Lower lobe of right lung (tissue), 2 donors: ENCODE measurements at regions not wholly inside any gene's neighbourhood (a gene's known extent, or its start where the extent isn't known, plus 50 kb on each side); places are given as distances from the start of the nearest gene placed in this dataset.

Source experiments
- ATAC-seq, 2 donors: fragments of 200-7000 bp; cut with Tn5 transposase; one replicate each; pipeline ENCODE4 v1.9.1; 2020 to 2022; ENCODE audit warnings: mild to moderate bottlenecking in 2 of 2, moderate library complexity in 2 of 2
- DNase-seq: peaks from one replicate; pipeline ENCODE4 v3.0.0-alpha.2; 2020
- H3K27ac ChIP-seq: fragments of 200-600 bp; one replicate; pipeline ENCODE4 v1.8.0; 2022
- H3K27me3 ChIP-seq: fragments of 200-600 bp; one replicate; pipeline ENCODE4 v1.8.0; 2022; ENCODE audit warnings: low read depth
- H3K36me3 ChIP-seq: fragments of 200-600 bp; one replicate; pipeline ENCODE4 v1.8.0; 2022; ENCODE audit warnings: mild to moderate bottlenecking
- H3K4me1 ChIP-seq: fragments of 200-600 bp; one replicate; pipeline ENCODE4 v1.8.0; 2022
- H3K4me3 ChIP-seq: fragments of 200-600 bp; one replicate; pipeline ENCODE4 v1.8.0; 2022; ENCODE audit warnings: mild to moderate bottlenecking
- H3K9me3 ChIP-seq: fragments of 200-600 bp; one replicate; pipeline ENCODE4 v1.8.0; 2022
- CTCF ChIP-seq: fragments of 200-600 bp; IDR thresholded peaks from one replicate; pipeline ENCODE4 v1.8.0; 2022; ENCODE audit warnings: antibody characterized with exemption, mild to moderate bottlenecking
- intact Hi-C: fragments of 100-400 bp; cut with DNase I; formaldehyde crosslinking; loops from one replicate; pipeline ENCODE4 v1.11.0; 2022
- donor health status: DM: no; HTN: yes; CAD: no; lungs with severe emphysema.

GRCh38 chr3:43218156-43218555 lies 68.2 kb upstream of the SNRK start:
- H3K27ac ChIP-seq = no peak overlapping the region
- no peaks in the 10 kb centered on the region for H3K9me3 ChIP-seq
- H3K36me3 ChIP-seq = no peaks in the 10 kb centered on the region
- H3K27me3 ChIP-seq = no peaks in the 10 kb centered on the region
- DNase-seq (no peak), ATAC-seq (no peak)
- TF ChIP-seq CTCF = no peak
- no peak overlapping the region for H3K4me3 ChIP-seq
- intact Hi-C loops = no loop called here
- H3K4me1 ChIP-seq = no peaks in the 10 kb centered on the region

GRCh38 chr3:43217633-43218032 lies 68.7 kb upstream of the SNRK start:
- TF ChIP-seq CTCF = no peak
- intact Hi-C loops = no loop called here
- DNase-seq = no peak
- Histone ChIP-seq H3K4me3 (no peak overlapping the region), H3K9me3 (no peaks in the 10 kb centered on the region), H3K27me3 (no peaks in the 10 kb centered on the region), H3K27ac (no peak overlapping the region), H3K4me1 (no peaks in the 10 kb centered on the region), H3K36me3 (no peaks in the 10 kb centered on the region)
- no peak for ATAC-seq

- H3K4me3 ChIP-seq = no peak overlapping the region
- no peak for ATAC-seq
- H3K27ac ChIP-seq = no peak overlapping the region
- no peaks in the 10 kb centered on the region for H3K9me3 ChIP-seq
- TF ChIP-seq CTCF = no peak
- H3K36me3 ChIP-seq = no peaks in the 10 kb centered on the region
- no peak for DNase-seq
- H3K4me1 ChIP-seq = no peaks in the 10 kb centered on the region
- intact Hi-C loops = no loop called here
- H3K27me3 ChIP-seq = no peaks in the 10 kb centered on the region
These were observed 69.1 kb upstream of the SNRK start for GRCh38 chr3:43217206-43217605.

- Histone ChIP-seq H3K4me3 (no peak overlapping the region), H3K36me3 (no peaks in the 10 kb centered on the region), H3K27ac (no peak overlapping the region), H3K4me1 (no peaks in the 10 kb centered on the region), H3K27me3 (no peaks in the 10 kb centered on the region), H3K9me3 (no peaks in the 10 kb centered on the region)
- intact Hi-C loops = no loop called here
- no peak for ATAC-seq
- TF ChIP-seq CTCF = peak; percentile 12
- DNase-seq = no peak
These were observed 70.6 kb upstream of the SNRK start for GRCh38 chr3:43215663-43216275.

GRCh38 chr3:43215138-43215537 lies 71.2 kb upstream of the SNRK start:
- H3K4me1 ChIP-seq = no peaks in the 10 kb centered on the region
- H3K9me3 ChIP-seq = no peaks in the 10 kb centered on the region
- H3K27me3 ChIP-seq = no peaks in the 10 kb centered on the region
- DNase-seq = no peak
- H3K4me3 ChIP-seq = no peak overlapping the region
- ATAC-seq = no peak
- H3K36me3 ChIP-seq = no peaks in the 10 kb centered on the region
- no peak for TF ChIP-seq CTCF
- intact Hi-C loops = no loop called here
- no peak overlapping the region for H3K27ac ChIP-seq

- no peaks in the 10 kb centered on the region for H3K4me1 ChIP-seq
- H3K9me3 ChIP-seq = no peaks in the 10 kb centered on the region
- intact Hi-C loops = no loop called here
- no peak overlapping the region for H3K27ac ChIP-seq
- H3K36me3 ChIP-seq = no peaks in the 10 kb centered on the region
- DNase-seq (no peak), ATAC-seq (no peak)
- no peak for TF ChIP-seq CTCF
- H3K27me3 ChIP-seq = no peaks in the 10 kb centered on the region
- H3K4me3 ChIP-seq = no peak overlapping the region
These were observed 71.7 kb upstream of the SNRK start for GRCh38 chr3:43214616-43215015.
